ENCODE measurements at regions not wholly inside any gene's neighbourhood (a gene's known extent, or its start where the extent isn't known, plus 50 kb on each side); places are given as distances from the start of the nearest gene placed in this dataset.

DNA sequence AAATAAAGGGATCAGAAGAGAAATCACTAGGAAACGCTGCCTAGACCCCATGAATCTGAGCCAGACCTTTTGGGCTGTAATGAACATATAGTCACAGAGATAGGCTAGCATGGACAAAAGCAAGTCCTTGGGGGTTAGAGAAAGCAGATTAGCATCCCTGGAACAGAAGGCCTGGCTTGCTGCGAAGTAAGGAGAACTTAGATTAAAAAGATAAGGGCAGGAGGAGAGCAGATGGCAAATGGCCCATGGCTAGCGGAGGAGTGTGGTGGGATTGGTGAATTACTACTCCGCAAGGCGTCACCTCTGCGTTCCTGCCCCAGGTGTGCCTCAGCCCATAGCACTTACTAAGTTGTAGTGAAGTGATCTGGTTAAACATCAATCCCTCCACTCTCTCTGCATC, 92.3 kb upstream of the ZNF438 start:
- Histone ChIP-seq H3K27me3 (no peaks in the 10 kb centered on the region), H3K4me1 (no peaks in the 10 kb centered on the region)
- intact Hi-C loops (cut with DNase I; ENCODE audit: low total_unique reads): no loop called here

GRCh38 chr10:31124852-31125251, 93.2 kb upstream of the ZNF438 start:
- Histone ChIP-seq H3K36me3 (no peaks in the 10 kb centered on the region), H3K27ac (no peak overlapping the region), H3K9me3 (no peaks in the 10 kb centered on the region), H3K4me1 (no peaks in the 10 kb centered on the region), H3K27me3 (no peaks in the 10 kb centered on the region), H3K4me3 (no peak overlapping the region)
- DNase-seq: no peak
- intact Hi-C loops (cut with DNase I; ENCODE audit: low total_unique reads): no loop called here
- TF ChIP-seq CTCF (IDR thresholded peaks at IDR 0.05) (no peak), POLR2A (IDR thresholded peaks at IDR 0.05) (no peak)

More for the DNA sequence above, 92.3 kb upstream of the ZNF438 start:
- Histone ChIP-seq H3K36me3 (no peaks in the 10 kb centered on the region), H3K27ac (no peak overlapping the region), H3K9me3 (no peaks in the 10 kb centered on the region), H3K4me3 (no peak overlapping the region)
- DNase-seq: no peak
- no peak for TF ChIP-seq CTCF (IDR thresholded peaks at IDR 0.05)
- TF ChIP-seq POLR2A (IDR thresholded peaks at IDR 0.05): no peak

- intact Hi-C loops (cut with DNase I; ENCODE audit: low total_unique reads): no loop called here
- no peak for DNase-seq
- H3K27ac ChIP-seq: no peak overlapping the region
These were observed 94.1 kb upstream of the ZNF438 start for GRCh38 chr10:31125789-31126188.

GRCh38 chr10:31126593-31126992, 94.9 kb upstream of the ZNF438 start:
- TF ChIP-seq CTCF (IDR thresholded peaks at IDR 0.05) (no peak), POLR2A (IDR thresholded peaks at IDR 0.05) (no peak)
- intact Hi-C loops (cut with DNase I; ENCODE audit: low total_unique reads): no loop called here

More at GRCh38 chr10:31125789-31126188, 94.1 kb upstream of the ZNF438 start:
- Histone ChIP-seq H3K36me3 (no peaks in the 10 kb centered on the region), H3K9me3 (no peaks in the 10 kb centered on the region), H3K4me1 (no peaks in the 10 kb centered on the region), H3K4me3 (no peak overlapping the region), H3K27me3 (no peaks in the 10 kb centered on the region)
- TF ChIP-seq CTCF (IDR thresholded peaks at IDR 0.05) (no peak), POLR2A (IDR thresholded peaks at IDR 0.05) (no peak)

DNA sequence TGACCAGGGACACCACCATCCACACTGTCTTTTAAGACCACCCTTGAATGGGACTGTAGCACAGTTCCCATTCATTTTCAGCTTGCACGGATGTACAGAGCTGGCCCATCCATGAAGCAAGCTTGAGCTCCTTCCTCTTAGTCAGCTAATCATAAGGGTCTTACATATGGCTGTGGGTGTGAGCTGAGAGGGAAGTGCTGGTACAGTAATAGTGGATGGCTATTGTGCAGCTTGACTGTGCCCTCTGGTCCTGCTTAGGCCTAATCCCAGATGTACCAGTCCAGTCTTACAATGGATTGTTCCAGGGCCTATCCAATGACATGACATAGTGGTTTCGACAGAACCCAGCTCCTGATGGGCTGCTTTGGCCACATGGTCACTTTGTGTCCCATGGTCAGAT, 96.9 kb upstream of the ZNF438 start:
- peak overlapping the region; percentile 66 to 71 for H3K27ac ChIP-seq
- DNase-seq: no peak
- H3K27me3 ChIP-seq: no peaks in the 10 kb centered on the region
- TF ChIP-seq POLR2A (IDR thresholded peaks at IDR 0.05) (no peak), CTCF (IDR thresholded peaks at IDR 0.05) (no peak)
- intact Hi-C loops (cut with DNase I; ENCODE audit: low total_unique reads): no loop called here
- no peaks in the 10 kb centered on the region for H3K4me1 ChIP-seq
- no peaks in the 10 kb centered on the region for H3K36me3 ChIP-seq
- H3K9me3 ChIP-seq: no peaks in the 10 kb centered on the region
- H3K4me3 ChIP-seq: no peak overlapping the region

More at GRCh38 chr10:31126593-31126992, 94.9 kb upstream of the ZNF438 start:
- no peak overlapping the region for H3K27ac ChIP-seq
- no peak overlapping the region for H3K4me3 ChIP-seq
- H3K27me3 ChIP-seq: no peaks in the 10 kb centered on the region
- H3K36me3 ChIP-seq: no peaks in the 10 kb centered on the region
- H3K4me1 ChIP-seq: no peaks in the 10 kb centered on the region
- DNase-seq: no peak
- H3K9me3 ChIP-seq: no peaks in the 10 kb centered on the region

Data from uterus (tissue), 3 donors.